ENCODE measurements at regions not wholly inside any gene's neighbourhood (a gene's known extent, or its start where the extent isn't known, plus 50 kb on each side); places are given as distances from the start of the nearest gene placed in this dataset.

- TF ChIP-seq CTCF (IDR thresholded peaks at IDR 0.05): no peak
- no peak for TF ChIP-seq EZH2phosphoT487 (IDR thresholded peaks at IDR 0.05)
These were observed 143.7 kb downstream of the CDH26 start for GRCh38 chr20:60101891-60102281.
